ENCODE measurements at regions not wholly inside any gene's neighbourhood (a gene's known extent, or its start where the extent isn't known, plus 50 kb on each side); places are given as distances from the start of the nearest gene placed in this dataset.

DNA sequence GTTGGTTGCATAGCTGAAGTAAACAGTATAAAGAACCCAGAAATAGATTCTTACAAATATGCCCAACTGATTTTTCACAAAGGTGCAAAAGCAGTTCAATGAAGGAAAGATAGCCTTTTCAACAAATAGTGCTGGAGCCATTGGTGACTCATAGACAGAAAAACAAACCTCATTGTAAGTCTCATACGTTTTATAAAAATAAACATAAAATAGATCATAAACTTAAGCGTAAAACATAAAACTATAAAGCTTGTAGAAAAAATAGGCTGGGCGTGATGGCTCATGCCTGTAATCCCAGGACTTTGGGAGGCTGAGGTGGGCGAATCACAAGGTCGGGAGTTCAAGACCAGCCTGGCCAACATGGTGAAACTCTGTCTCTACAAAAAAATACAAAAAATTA is 318.8 kb upstream of the IGFBP3 start:
- CTCF ChIA-PET (ENCODE audit: unreplicated experiment): no interaction called here
- intact Hi-C loops (cut with micrococcal nuclease; ENCODE audit: unreplicated experiment): no loop called here
- BruUV-seq (replicated peaks): no TSS peak
- Histone ChIP-seq H3K27ac (ENCODE audit: low read depth, low read length, poor library complexity, severe bottlenecking) (no peak overlapping the region), H3K4me1 (ENCODE audit: insufficient read depth, low read length, poor library complexity, severe bottlenecking) (no peaks in the 10 kb centered on the region), H3K79me2 (ENCODE audit: insufficient read depth, low read depth, low read length) (no peaks in the 10 kb centered on the region), H4K20me1 (ENCODE audit: insufficient read depth, low read length) (no peaks in the 10 kb centered on the region), H3K4me3 (ENCODE audit: low read depth, low read length, poor library complexity, severe bottlenecking) (no peak overlapping the region), H3K36me3 (ENCODE audit: insufficient read depth, low read length) (no peaks in the 10 kb centered on the region), H3K9me3 (ENCODE audit: low read length) (no peaks in the 10 kb centered on the region), H3K9me2 (ENCODE audit: insufficient read depth, low read length) (no peaks in the 10 kb centered on the region), H2AFZ (ENCODE audit: low read length) (no peak overlapping the region), H3K4me2 (ENCODE audit: low read length) (no peak overlapping the region)
- DNase-seq (ENCODE audit: low spot score): no peak
- POLR2A ChIA-PET: no interaction called here
- no peak for TF ChIP-seq EZH2phosphoT487 (IDR thresholded peaks at IDR 0.05; ENCODE audit: borderline replicate concordance, low read depth, low read length)
- TF ChIP-seq, protein P1, sequence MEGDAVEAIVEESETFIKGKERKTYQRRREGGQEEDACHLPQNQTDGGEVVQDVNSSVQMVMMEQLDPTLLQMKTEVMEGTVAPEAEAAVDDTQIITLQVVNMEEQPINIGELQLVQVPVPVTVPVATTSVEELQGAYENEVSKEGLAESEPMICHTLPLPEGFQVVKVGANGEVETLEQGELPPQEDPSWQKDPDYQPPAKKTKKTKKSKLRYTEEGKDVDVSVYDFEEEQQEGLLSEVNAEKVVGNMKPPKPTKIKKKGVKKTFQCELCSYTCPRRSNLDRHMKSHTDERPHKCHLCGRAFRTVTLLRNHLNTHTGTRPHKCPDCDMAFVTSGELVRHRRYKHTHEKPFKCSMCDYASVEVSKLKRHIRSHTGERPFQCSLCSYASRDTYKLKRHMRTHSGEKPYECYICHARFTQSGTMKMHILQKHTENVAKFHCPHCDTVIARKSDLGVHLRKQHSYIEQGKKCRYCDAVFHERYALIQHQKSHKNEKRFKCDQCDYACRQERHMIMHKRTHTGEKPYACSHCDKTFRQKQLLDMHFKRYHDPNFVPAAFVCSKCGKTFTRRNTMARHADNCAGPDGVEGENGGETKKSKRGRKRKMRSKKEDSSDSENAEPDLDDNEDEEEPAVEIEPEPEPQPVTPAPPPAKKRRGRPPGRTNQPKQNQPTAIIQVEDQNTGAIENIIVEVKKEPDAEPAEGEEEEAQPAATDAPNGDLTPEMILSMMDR (conservative IDR thresholded peaks at IDR 0.05; ENCODE audit: low read length): no peak

DNA sequence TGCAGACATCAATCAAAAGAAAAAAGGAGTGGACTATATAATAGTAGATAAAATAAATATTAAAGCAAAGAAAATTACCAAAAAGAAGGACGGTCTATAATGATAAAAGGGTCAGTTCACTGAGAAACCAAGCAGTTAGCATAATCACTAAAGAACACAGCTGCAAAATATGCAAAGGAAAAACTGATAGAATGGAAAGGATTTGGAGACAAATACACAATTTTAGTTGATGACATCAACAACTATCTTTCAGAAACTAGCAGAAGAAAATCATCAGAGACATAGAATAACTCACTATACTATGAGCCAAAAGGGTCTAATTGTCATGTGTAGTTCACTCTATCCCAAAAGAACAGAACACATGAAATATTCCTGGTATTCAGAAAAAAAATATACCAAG is 316.4 kb upstream of the IGFBP3 start:
- POLR2A ChIA-PET: no interaction called here
- CTCF ChIA-PET (ENCODE audit: unreplicated experiment): no interaction called here
- no TSS peak for BruUV-seq (replicated peaks)
- H3K27ac ChIP-seq (ENCODE audit: low read depth, low read length, poor library complexity, severe bottlenecking): no peak overlapping the region
- no peaks in the 10 kb centered on the region for H3K4me1 ChIP-seq (ENCODE audit: insufficient read depth, low read length, poor library complexity, severe bottlenecking)
- H3K4me2 ChIP-seq (ENCODE audit: low read length): no peak overlapping the region
- intact Hi-C loops (cut with micrococcal nuclease; ENCODE audit: unreplicated experiment): no loop called here
- no peak overlapping the region for H3K4me3 ChIP-seq (ENCODE audit: low read depth, low read length, poor library complexity, severe bottlenecking)
- no peak for DNase-seq (ENCODE audit: low spot score)
- H3K9me3 ChIP-seq (ENCODE audit: low read length): no peaks in the 10 kb centered on the region
- no peak overlapping the region for H2AFZ ChIP-seq (ENCODE audit: low read length)
- no peaks in the 10 kb centered on the region for H3K36me3 ChIP-seq (ENCODE audit: insufficient read depth, low read length)
- H4K20me1 ChIP-seq (ENCODE audit: insufficient read depth, low read length): no peaks in the 10 kb centered on the region
- H3K9me2 ChIP-seq (ENCODE audit: insufficient read depth, low read length): no peaks in the 10 kb centered on the region
- H3K79me2 ChIP-seq (ENCODE audit: insufficient read depth, low read depth, low read length): no peaks in the 10 kb centered on the region
- TF ChIP-seq, protein P1 (conservative IDR thresholded peaks at IDR 0.05; ENCODE audit: low read length): no peak
- no peak for TF ChIP-seq EZH2phosphoT487 (IDR thresholded peaks at IDR 0.05; ENCODE audit: borderline replicate concordance, low read depth, low read length)

DNA sequence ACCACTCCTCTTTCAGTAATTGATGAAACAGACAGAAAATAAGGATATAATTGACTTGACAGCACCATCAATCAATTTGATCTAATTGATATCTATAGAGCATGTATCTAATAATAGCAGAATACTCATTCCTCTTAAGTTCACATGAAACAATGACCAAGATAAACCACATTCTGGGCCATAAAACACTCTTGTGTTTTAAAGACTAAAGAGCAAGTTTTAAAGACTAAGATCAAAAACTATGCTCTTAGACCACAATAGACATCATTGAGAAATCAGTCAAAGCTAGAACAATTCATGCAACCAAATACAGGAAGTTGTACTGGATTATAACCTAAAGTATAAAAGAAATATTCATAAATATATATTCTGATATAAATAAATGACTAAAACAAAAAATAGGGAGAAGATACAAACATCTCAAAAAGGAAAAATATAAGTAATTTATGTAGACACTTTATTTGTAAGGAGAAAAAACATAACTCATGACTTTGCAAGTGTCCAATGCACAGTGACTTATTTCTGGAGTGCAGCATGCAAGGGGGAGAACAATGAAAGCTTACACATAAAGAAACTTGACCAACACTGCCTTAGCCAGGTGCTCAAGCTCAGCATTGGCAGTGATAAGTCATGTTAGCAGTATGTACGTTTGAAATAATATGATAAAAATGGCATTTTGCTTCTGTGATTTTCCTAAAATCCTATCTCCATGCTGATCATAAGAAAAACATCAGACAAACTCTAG is 312.7 kb upstream of the IGFBP3 start:
- H3K4me2 ChIP-seq (ENCODE audit: low read length): no peak overlapping the region
- H3K4me1 ChIP-seq (ENCODE audit: insufficient read depth, low read length, poor library complexity, severe bottlenecking): no peaks in the 10 kb centered on the region
- DNase-seq (ENCODE audit: low spot score): no peak
- H3K9me2 ChIP-seq (ENCODE audit: insufficient read depth, low read length): no peaks in the 10 kb centered on the region
- POLR2A ChIA-PET: interaction anchor here (1.2 kb wide), 1 partner anchor 13 kb away, joined by 4 read pairs; no protein-coding TSS in a partner anchor
- H2AFZ ChIP-seq (ENCODE audit: low read length): no peak overlapping the region
- H3K27ac ChIP-seq (ENCODE audit: low read depth, low read length, poor library complexity, severe bottlenecking): no peak overlapping the region
- no peak overlapping the region for H3K4me3 ChIP-seq (ENCODE audit: low read depth, low read length, poor library complexity, severe bottlenecking)
- CTCF ChIA-PET (ENCODE audit: unreplicated experiment): no interaction called here
- no peaks in the 10 kb centered on the region for H3K9me3 ChIP-seq (ENCODE audit: low read length)
- no peaks in the 10 kb centered on the region for H3K36me3 ChIP-seq (ENCODE audit: insufficient read depth, low read length)
- H4K20me1 ChIP-seq (ENCODE audit: insufficient read depth, low read length): no peaks in the 10 kb centered on the region
- TF ChIP-seq, protein P1 (conservative IDR thresholded peaks at IDR 0.05; ENCODE audit: low read length): no peak
- no TSS peak for BruUV-seq (replicated peaks)
- intact Hi-C loops (cut with micrococcal nuclease; ENCODE audit: unreplicated experiment): no loop called here
- no peaks in the 10 kb centered on the region for H3K79me2 ChIP-seq (ENCODE audit: insufficient read depth, low read depth, low read length)
